NCI-H526 (cell line): ENCODE measurements at regions not wholly inside any gene's neighbourhood (a gene's known extent, or its start where the extent isn't known, plus 50 kb on each side); places are given as distances from the start of the nearest gene placed in this dataset.
"Not testable (repeated sequence)": the region's sequence is repeated elsewhere in the genome, so short reads cannot be mapped to it uniquely, and the experiment has no call there.

Experiments
- DNase-seq, 2 experiments: peaks; one replicate each; lab custom pipeline; 2025; lab: John Stamatoyannopoulos, UW

GRCh38 chr5:106019261-106019660 lies 1651.5 kb downstream of the EFNA5 start:
- no peak for DNase-seq

GRCh38 chr5:106017243-106017857 lies 1653.4 kb downstream of the EFNA5 start:
- DNase-seq: no peak

DNA sequence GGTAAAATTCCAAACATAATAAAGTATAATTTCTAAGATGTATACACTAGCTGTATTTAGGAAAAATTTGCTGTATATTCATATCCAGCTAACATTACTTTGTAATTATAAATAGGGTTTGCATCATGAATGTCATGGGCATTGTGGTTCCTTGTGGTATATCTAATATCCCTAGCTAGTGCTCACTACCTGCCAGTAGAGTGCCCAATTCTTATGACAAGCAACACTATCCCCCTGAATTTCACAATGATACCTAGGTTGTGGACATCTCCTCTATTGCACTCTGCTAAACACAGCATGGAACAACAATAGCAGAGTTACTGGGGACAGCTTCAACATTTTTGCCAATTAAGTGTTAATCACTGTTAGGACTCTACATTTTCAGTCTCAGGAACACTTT lies 1656.5 kb downstream of the EFNA5 start:
- DNase-seq: no peak

DNA sequence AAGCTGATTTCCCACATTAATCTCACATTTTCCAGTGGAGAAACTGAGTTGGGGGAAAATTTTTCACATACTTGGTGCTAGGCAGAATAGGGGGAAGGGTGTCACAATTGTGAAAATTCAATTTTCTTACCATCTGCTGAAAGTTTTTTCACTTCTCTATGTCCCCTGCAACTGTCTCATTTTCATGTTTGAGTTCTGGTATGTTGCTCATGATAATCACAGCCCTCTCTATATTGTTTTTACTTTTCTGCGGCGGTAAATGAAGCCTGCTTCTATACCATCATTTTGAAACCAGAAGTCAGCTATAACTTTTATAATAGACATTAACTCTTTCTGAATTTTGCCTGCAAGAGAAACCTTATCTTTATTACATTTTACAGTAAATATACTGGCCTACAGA lies 1664.5 kb downstream of the EFNA5 start:
- no peak for DNase-seq

- DNase-seq: not testable (repeated sequence)
These were observed 1671.7 kb downstream of the EFNA5 start for GRCh38 chr5:105998991-105999390.

- DNase-seq: no peak
These were observed 1677.7 kb downstream of the EFNA5 start for GRCh38 chr5:105993027-105993426.

- DNase-seq: no peak
These were observed 1688.2 kb downstream of the EFNA5 start for GRCh38 chr5:105982526-105982925.

DNA sequence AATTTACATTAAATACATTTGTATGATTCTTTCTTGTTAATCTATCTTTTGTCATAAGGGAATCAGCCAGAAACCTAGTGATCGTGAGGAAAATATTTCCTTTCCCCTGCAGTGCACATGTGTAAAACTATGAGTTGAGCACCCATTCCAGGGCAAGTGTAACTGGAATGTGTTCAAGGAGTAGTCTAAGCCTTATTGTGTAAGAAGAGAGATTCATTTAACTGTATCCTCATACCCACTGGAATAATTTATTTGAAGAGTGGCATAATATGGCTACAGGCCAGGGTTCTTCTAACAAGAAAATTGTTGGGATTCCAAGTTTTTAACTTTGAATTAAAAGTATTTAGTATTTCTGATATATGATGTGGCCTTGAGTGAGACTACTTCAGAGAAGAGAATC lies 1692.7 kb downstream of the EFNA5 start:
- DNase-seq: no peak

GRCh38 chr5:105977163-105977562 lies 1693.6 kb downstream of the EFNA5 start:
- DNase-seq: no peak

DNA sequence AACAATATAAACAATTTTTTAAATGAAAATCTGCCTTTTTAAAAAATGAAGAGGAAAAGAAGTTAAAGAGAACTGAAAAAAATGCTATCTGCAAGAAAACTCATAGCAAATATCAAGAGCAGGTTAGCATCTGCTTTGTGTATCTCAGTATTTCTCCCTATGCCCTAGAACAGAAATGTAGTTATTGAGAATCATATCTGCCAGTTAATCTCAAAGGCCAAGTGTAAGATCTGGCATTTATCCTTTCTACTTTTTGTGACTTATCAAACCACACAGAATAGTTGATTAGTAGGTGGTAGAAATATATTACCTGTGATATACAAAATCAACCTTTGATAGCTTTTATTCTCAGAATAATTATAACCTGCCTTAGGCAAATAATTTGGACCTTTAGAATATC lies 1699.8 kb downstream of the EFNA5 start:
- no peak for DNase-seq

DNA sequence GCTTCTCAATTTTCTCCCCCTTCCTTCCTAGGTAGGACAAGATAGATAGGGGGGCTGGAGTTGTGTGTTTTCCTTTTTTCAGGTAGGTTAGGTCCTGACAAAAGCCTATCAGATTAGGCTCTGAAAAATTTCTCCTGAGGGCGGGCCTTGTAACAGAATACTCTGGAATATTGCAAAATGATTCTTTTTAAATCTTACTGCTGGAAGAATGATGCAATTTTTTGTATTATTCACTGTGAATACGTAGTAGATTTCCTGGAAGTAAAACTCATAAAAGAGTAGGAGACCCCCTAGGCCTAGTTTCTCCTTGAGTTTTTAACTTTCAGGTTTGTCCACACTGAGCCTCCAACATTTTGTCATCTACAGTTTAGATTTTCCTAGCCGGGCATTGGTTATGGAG lies 1701.8 kb downstream of the EFNA5 start:
- no peak for DNase-seq

DNA sequence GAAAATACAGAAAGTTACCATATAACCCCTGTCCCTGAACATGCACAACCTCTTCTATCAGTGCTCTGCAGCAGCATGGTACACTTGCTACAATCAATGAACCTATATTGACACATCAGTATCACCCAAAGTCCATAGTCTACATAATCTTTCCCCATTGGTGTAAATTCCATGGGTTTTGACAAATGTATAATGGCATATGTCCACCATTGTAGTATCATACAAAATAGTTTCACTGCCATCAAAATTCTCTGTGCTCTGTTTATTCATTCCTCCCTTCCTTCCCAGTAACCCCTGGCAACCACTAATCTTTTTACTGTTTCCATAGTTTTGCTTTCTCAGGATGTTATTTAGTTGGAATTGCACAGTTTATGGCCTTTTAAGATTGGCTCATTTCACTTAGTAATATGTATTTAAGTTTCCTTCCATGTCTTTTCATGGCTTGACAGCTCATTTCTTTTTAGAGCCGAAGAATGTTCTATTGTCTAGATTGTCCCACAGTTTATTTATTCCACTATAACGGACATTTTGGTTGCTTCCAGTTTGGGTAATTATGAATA lies 1707.0 kb downstream of the EFNA5 start:
- DNase-seq: no peak

DNA sequence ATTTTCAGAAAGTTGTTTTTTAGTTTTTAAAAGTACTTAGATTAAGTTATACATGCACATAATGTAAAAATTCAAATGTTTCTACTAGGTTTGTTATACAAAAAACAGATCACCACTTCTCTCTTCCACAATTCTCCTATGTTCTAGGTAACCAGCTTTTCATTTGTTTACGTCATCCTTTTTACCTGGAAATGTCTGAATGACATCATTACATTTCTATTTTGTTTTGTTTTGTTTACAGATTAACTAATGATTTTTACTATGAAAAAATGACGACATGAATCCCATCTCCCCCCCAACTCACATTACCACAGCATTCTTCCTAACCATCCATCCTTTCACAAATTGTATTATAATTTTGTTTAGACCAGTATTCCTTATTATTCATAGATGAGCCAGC lies 1709.2 kb downstream of the EFNA5 start:
- no peak for DNase-seq

- DNase-seq: no peak
These were observed 1714.1 kb downstream of the EFNA5 start for GRCh38 chr5:105956456-105957196.

DNA sequence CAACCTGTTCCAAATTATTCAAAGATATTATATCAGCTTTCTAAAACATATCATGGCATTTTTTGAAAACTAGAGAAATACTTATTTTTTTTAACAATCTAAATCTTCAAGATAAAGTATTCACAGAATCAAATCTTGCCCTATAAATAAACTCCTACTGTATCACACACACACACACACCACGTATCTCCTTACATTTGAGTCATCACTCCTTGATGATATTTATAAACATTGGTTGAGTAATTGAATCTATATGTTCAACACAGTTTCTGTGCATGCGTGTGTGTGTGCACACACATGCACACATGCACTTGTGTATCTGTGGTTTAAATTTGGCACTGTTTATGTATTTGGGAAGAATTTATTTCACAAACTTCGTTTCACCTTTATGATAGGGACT lies 1716.4 kb downstream of the EFNA5 start:
- DNase-seq: no peak

GRCh38 chr5:105953616-105954015 lies 1717.1 kb downstream of the EFNA5 start:
- DNase-seq: no peak

DNA sequence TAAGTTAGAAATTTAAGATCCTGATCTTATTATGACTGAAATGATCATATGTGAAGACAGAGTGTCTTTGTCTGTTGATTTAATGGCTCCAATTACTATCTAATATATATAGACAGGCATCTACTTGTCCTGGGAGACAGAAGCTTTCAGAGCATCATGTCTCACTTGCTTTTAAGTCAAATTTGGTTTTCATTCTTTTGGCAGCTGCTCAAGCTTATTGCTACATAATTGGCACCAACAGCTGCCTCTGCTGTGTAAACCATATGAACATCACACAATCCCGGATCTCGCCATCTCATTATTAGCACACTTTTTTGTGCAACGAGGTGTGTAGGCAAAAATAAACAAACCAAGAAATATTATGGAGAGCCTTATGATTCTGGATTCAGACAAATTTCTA lies 1717.9 kb downstream of the EFNA5 start:
- peak in 1 of 2 experiments; percentile 6 for DNase-seq

GRCh38 chr5:105947461-105947860 lies 1723.3 kb downstream of the EFNA5 start:
- no peak for DNase-seq

DNA sequence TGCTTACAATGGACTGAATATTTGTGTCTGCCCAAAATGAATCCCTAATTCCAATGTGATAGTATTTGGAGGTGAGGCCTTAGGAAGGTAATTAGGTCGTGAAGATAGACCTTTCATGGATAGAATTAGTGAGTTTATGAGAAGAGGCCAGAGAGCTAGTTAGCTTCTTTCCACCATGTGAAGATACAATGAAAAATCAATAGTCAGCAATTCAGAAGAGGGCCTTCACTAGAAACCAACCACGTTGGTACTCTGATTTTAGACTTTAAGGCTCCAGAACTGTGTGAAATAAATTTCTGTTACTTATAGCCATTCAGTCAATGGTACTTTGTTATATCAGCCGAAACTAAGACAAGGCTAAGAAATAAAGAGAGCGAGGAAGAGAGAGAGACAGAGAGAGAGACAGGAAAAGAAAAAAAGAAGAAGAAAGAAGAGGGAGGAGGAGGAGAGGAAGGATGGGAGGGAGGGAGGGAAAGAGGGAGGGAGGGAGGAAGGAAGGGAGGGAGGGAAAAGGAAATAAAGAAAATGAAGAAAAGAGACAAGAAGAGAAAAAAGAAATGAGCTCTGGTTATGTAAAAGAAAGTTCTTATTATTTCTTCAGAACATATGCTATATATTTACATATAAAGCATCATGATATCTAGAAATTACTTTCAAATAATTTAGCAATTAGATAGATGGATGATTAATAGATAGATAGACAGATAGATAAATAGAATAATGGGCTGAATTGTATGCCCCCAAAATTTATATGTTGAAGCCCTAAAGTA lies 1725.3 kb downstream of the EFNA5 start:
- DNase-seq: no peak

- no peak for DNase-seq
These were observed 1730.6 kb downstream of the EFNA5 start for GRCh38 chr5:105940181-105940580.

DNA sequence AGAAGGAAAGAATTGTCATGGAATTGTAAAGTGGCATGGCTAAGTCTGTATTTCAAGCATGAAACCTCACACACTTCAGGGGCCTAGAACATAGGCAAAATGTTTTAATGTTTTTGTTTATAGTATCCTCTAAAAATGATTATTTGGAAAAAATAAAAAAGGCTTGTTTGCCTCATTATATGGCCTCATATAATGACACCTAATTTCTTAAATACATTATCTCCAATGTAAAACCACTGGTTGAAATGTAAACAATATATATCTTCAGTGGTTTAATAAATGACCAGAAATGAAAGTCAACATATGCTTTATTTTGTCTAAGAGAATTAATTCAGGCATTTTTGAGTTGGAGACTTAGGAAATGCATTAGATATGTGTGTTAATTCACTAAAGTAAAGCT lies 1736.6 kb downstream of the EFNA5 start:
- no peak for DNase-seq

DNA sequence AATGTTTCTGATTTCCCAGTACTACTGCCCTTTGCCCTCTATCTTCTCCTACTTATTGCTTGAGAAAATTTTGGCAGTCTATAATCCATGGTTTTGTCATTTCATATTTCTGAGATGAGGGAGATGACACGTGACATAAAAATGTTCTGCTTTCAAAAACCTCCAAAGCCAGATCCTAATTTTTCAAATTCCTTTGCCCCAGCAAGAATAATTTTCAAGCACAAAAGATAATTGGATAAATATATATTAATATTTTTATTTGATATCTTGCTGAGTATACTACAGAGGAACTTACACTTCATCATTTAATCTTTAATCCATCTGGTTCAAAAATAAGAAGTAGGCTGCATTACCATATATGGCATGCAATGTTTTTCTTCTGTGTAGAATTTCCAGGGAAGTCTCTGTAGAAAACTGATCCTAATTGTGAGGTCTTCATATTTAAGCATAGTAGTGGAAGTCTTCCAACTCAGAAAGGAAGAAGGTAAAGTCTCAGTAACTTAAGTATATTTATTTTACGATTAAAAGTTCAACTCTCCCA lies 1738.8 kb downstream of the EFNA5 start:
- no peak for DNase-seq

GRCh38 chr5:105929858-105930257 lies 1740.9 kb downstream of the EFNA5 start:
- no peak for DNase-seq
